ENCODE measurements at regions not wholly inside any gene's neighbourhood (a gene's known extent, or its start where the extent isn't known, plus 50 kb on each side); places are given as distances from the start of the nearest gene placed in this dataset.

DNA sequence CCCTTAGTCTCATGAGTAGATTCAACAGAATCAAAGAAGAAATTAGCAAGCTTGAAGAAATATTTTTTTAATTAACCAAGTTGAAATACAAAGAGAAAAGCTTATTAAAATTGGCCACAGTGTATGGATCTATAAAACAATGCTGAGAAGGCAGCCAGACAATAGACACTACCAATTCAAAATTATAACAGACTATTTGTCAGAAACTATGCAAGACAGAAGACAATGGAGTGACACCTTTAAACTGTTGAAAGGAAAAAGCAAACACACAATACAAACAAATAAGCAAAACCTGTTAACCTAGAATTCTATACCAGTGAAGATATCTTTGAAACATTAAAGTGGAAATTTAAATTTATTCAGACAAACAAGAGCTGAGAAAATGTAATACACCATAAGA lies 225.4 kb downstream of the CASP12 start:
- no peaks in the 10 kb centered on the region for H3K36me3 ChIP-seq
- H3K9me3 ChIP-seq, result no peaks in the 10 kb centered on the region
- no peak for DNase-seq (ENCODE audit: extremely low spot score)
- intact Hi-C loops (cut with DNase I), result no loop called here
- no peaks in the 10 kb centered on the region for H3K27me3 ChIP-seq
- H3K27ac ChIP-seq (replicated peaks in 1 of 4), result no peak overlapping the region
- H3K4me1 ChIP-seq, result no peaks in the 10 kb centered on the region
- TF ChIP-seq POLR2A (IDR thresholded peaks at IDR 0.05; ENCODE audit: low read depth) (no peak), EP300 (IDR thresholded peaks at IDR 0.05) (no peak), POLR2AphosphoS5 (IDR thresholded peaks at IDR 0.05) (no peak)
- TF ChIP-seq, protein P1, sequence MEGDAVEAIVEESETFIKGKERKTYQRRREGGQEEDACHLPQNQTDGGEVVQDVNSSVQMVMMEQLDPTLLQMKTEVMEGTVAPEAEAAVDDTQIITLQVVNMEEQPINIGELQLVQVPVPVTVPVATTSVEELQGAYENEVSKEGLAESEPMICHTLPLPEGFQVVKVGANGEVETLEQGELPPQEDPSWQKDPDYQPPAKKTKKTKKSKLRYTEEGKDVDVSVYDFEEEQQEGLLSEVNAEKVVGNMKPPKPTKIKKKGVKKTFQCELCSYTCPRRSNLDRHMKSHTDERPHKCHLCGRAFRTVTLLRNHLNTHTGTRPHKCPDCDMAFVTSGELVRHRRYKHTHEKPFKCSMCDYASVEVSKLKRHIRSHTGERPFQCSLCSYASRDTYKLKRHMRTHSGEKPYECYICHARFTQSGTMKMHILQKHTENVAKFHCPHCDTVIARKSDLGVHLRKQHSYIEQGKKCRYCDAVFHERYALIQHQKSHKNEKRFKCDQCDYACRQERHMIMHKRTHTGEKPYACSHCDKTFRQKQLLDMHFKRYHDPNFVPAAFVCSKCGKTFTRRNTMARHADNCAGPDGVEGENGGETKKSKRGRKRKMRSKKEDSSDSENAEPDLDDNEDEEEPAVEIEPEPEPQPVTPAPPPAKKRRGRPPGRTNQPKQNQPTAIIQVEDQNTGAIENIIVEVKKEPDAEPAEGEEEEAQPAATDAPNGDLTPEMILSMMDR (IDR thresholded peaks at IDR 0.05), result no peak
- H3K4me3 ChIP-seq, result no peak overlapping the region

DNA sequence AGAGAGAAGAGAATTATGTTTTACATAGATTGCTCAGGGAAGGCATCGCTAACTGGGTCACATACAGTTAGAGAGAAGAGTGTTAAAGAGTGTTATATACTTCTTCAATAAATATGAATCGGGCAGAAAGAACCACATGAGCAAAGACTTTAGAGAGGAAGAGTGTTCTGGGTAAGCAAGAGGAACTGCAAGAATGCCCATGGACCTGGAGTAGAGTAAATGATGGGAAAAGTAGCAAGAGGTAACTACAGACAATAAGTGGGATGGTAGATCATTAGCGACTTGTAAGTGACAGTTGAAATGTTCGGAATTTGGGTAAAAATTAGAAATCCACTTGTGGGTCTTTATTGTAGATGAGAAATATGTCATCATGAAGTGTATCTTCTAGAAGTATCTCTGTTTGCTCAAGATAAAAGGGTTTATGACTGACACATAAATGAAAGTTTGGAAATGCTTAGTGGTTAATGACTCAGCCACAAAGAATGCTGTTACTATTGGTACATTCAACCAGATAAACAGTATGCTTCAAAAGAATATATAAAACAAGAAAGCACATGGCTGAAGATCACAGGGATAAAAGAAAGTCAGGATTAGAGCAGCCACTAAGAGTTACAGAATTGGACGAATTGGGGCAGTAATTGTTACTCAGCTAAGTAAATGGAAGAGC lies 229.3 kb downstream of the CASP12 start:
- TF ChIP-seq, protein P1 (IDR thresholded peaks at IDR 0.05), result no peak
- TF ChIP-seq POLR2A (IDR thresholded peaks at IDR 0.05; ENCODE audit: low read depth) (no peak), POLR2AphosphoS5 (IDR thresholded peaks at IDR 0.05) (no peak), EP300 (IDR thresholded peaks at IDR 0.05) (no peak)
- H3K27ac ChIP-seq (replicated peaks in 1 of 4), result no peak overlapping the region
- DNase-seq (ENCODE audit: extremely low spot score), result no peak
- H3K9me3 ChIP-seq, result no peaks in the 10 kb centered on the region
- no peaks in the 10 kb centered on the region for H3K36me3 ChIP-seq
- WGBS, result 86% methylated on average over 5 of the region's 5 CpGs
- no peaks in the 10 kb centered on the region for H3K27me3 ChIP-seq
- intact Hi-C loops (cut with DNase I), result no loop called here
- no peaks in the 10 kb centered on the region for H3K4me1 ChIP-seq
- no peak overlapping the region for H3K4me3 ChIP-seq

DNA sequence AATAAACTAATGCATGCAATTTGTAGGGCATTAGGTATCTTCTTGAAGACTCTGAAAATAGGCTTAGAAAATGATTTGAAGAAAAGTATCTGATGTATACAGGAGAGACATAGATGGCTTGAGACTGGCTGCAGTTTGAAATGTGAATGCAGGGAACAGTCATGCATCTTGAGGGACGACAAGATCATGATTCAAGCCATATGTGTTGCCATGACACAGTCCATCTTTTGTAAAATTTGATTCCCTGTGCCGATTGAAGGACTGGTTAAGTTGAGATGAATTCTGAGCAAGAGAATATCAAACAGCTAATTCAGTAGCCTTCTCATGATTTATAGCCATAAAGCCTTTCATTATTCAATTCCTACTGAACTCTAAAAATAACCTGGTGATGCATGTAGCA lies 231.6 kb downstream of the CASP12 start:
- H3K9me3 ChIP-seq, result no peaks in the 10 kb centered on the region
- no peak overlapping the region for H3K27ac ChIP-seq (replicated peaks in 1 of 4)
- no peaks in the 10 kb centered on the region for H3K4me1 ChIP-seq
- no peaks in the 10 kb centered on the region for H3K36me3 ChIP-seq
- DNase-seq (ENCODE audit: extremely low spot score), result no peak
- no peaks in the 10 kb centered on the region for H3K27me3 ChIP-seq
- intact Hi-C loops (cut with DNase I), result no loop called here
- TF ChIP-seq, protein P1 (IDR thresholded peaks at IDR 0.05), result no peak
- TF ChIP-seq POLR2A (IDR thresholded peaks at IDR 0.05; ENCODE audit: low read depth) (no peak), EP300 (IDR thresholded peaks at IDR 0.05) (no peak), POLR2AphosphoS5 (IDR thresholded peaks at IDR 0.05) (no peak)
- WGBS, result 40% methylated on average over 2 of the region's 2 CpGs
- H3K4me3 ChIP-seq, result no peak overlapping the region

DNA sequence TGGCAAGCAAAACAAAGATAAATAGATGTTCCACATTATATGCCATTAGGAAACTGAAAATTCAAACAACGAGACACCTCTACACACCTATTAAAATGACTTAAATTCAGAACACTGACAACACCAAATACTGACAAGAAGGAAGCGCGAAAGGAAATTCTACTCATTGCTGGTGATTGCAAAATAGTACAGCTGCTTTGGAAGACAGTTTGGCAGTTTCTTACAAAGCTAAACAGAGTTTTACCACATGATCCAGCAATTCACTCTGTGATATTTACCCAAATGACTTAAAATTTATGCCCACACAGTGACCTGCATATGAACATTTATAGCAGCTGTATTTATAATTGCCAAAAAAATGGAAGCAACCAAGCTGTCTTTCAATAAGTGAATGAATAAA lies 232.6 kb downstream of the CASP12 start:
- Histone ChIP-seq H3K9me3 (no peaks in the 10 kb centered on the region), H3K36me3 (no peaks in the 10 kb centered on the region), H3K4me1 (no peaks in the 10 kb centered on the region), H3K27me3 (no peaks in the 10 kb centered on the region), H3K4me3 (no peak overlapping the region), H3K27ac (replicated peaks in 1 of 4) (no peak overlapping the region)
- TF ChIP-seq EP300 (IDR thresholded peaks at IDR 0.05) (no peak), POLR2A (IDR thresholded peaks at IDR 0.05; ENCODE audit: low read depth) (no peak), POLR2AphosphoS5 (IDR thresholded peaks at IDR 0.05) (no peak)
- TF ChIP-seq, protein P1 (IDR thresholded peaks at IDR 0.05), result no peak
- intact Hi-C loops (cut with DNase I), result no loop called here
- no peak for DNase-seq (ENCODE audit: extremely low spot score)
- WGBS, result 54% methylated on average over 3 of the region's 3 CpGs

All from esophagus muscularis mucosa (tissue), 4 donors.